ENCODE measurements at regions not wholly inside any gene's neighbourhood (a gene's known extent, or its start where the extent isn't known, plus 50 kb on each side); places are given as distances from the start of the nearest gene placed in this dataset.

DNA sequence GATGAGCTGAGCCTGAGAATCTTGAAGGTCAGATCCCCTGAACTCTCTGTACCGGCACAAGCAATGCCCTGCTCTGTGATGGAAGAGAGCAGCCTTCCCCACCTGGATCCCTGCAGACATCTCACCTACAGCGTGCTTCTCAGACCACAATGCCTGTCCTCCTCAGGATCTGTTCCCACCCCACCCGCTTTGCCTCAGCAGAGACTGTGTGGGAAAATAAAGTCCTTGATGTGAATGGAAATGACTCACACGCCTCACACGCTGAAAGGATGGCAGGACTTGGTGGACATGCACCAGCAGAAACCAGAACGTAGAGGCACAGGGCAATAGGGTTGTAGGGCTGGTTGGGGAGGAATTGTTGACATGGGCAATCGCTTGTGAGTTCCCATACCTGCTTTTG, 117.9 kb upstream of the POU3F3 start:
- H3K4me3 ChIP-seq: no peak overlapping the region
- H3K36me3 ChIP-seq (replicated peaks in 1 of 2): no peaks in the 10 kb centered on the region
- no peaks in the 10 kb centered on the region for H3K4me1 ChIP-seq (replicated peaks in 1 of 2)
- no peaks in the 10 kb centered on the region for H3K27me3 ChIP-seq
- H3K27ac ChIP-seq: no peak overlapping the region
- H3K9me3 ChIP-seq (replicated peaks in 1 of 3): no peaks in the 10 kb centered on the region
- no peak for TF ChIP-seq POLR2A (IDR thresholded peaks at IDR 0.05)
- TF ChIP-seq, protein P1, sequence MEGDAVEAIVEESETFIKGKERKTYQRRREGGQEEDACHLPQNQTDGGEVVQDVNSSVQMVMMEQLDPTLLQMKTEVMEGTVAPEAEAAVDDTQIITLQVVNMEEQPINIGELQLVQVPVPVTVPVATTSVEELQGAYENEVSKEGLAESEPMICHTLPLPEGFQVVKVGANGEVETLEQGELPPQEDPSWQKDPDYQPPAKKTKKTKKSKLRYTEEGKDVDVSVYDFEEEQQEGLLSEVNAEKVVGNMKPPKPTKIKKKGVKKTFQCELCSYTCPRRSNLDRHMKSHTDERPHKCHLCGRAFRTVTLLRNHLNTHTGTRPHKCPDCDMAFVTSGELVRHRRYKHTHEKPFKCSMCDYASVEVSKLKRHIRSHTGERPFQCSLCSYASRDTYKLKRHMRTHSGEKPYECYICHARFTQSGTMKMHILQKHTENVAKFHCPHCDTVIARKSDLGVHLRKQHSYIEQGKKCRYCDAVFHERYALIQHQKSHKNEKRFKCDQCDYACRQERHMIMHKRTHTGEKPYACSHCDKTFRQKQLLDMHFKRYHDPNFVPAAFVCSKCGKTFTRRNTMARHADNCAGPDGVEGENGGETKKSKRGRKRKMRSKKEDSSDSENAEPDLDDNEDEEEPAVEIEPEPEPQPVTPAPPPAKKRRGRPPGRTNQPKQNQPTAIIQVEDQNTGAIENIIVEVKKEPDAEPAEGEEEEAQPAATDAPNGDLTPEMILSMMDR (IDR thresholded peaks at IDR 0.05): no peak
- intact Hi-C loops (cut with DNase I): no loop called here
- no peak for DNase-seq
- 60 to 73% (median 68%) methylated on average over 6 to 7 of the region's 7 CpGs for WGBS, 4 donors

- TF ChIP-seq, protein P1 (IDR thresholded peaks at IDR 0.05): no peak
- TF ChIP-seq POLR2A (IDR thresholded peaks at IDR 0.05): no peak
- H3K27me3 ChIP-seq: no peaks in the 10 kb centered on the region
- intact Hi-C loops (cut with DNase I): no loop called here
- no peaks in the 10 kb centered on the region for H3K4me1 ChIP-seq (replicated peaks in 1 of 2)
- no peaks in the 10 kb centered on the region for H3K36me3 ChIP-seq (replicated peaks in 1 of 2)
- no peaks in the 10 kb centered on the region for H3K9me3 ChIP-seq (replicated peaks in 1 of 3)
- H3K27ac ChIP-seq: no peak overlapping the region
- no peak for DNase-seq
- H3K4me3 ChIP-seq: no peak overlapping the region
- 69 to 76% (median 74%) methylated on average over 3 of the region's 3 CpGs for WGBS, 4 donors
These were observed 112.1 kb upstream of the POU3F3 start for GRCh38 chr2:104741860-104742259.

DNA sequence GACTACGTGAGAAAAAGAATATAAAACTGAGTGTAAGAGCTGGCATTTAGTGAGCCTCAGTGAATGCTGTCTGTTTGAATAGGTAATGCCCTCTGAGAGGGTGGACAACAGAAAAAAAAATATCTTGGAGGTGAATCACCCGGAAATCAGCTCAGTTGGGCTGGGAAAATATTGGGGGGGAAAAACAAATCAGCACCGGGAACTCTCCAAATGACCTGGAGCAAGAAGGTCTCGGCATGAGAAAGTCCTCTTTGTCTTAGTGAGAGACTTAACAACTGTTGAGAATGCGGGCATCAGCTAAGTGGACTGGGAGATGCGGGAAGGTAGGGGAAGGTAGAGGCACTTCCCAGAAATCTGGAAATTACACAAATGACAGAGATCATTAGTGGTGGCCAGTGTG, 109.4 kb upstream of the POU3F3 start:
- no peaks in the 10 kb centered on the region for H3K27me3 ChIP-seq
- H3K27ac ChIP-seq: no peak overlapping the region
- DNase-seq: no peak
- no peak overlapping the region for H3K4me3 ChIP-seq
- TF ChIP-seq POLR2A (IDR thresholded peaks at IDR 0.05): no peak
- TF ChIP-seq, protein P1 (IDR thresholded peaks at IDR 0.05): no peak
- 76 to 84% (median 81%) methylated on average over 6 of the region's 6 CpGs for WGBS, 4 donors
- H3K4me1 ChIP-seq (replicated peaks in 1 of 2): no peaks in the 10 kb centered on the region
- H3K36me3 ChIP-seq (replicated peaks in 1 of 2): no peaks in the 10 kb centered on the region
- intact Hi-C loops (cut with DNase I): no loop called here
- no peaks in the 10 kb centered on the region for H3K9me3 ChIP-seq (replicated peaks in 1 of 3)

DNA sequence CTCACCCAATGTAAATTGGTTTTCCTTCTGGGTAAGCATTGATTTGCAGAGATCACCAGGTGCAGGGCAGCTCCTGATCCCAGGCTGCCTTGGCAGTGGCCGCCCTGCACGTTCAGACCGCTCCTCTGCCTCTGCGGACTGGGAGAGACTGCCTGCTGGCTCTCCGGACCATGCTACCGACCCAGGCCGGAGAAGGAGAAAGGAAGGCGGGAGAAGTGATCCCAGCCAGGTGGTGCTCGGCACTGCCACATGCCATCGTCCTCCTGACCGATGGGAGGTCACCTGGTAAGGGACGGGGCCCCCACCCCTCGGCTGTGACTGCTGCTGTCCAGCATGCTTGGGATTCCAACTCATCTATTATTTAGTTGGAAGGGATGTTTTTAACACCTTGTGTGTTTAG, 108.1 kb upstream of the POU3F3 start:
- Histone ChIP-seq H3K4me3 (no peak overlapping the region), H3K27ac (no peak overlapping the region), H3K4me1 (replicated peaks in 1 of 2) (no peaks in the 10 kb centered on the region), H3K27me3 (no peaks in the 10 kb centered on the region), H3K9me3 (replicated peaks in 1 of 3) (no peaks in the 10 kb centered on the region), H3K36me3 (replicated peaks in 1 of 2) (no peaks in the 10 kb centered on the region)
- no peak for TF ChIP-seq POLR2A (IDR thresholded peaks at IDR 0.05)
- TF ChIP-seq, protein P1 (IDR thresholded peaks at IDR 0.05): no peak
- no peak for DNase-seq
- intact Hi-C loops (cut with DNase I): no loop called here
- 34 to 53% (median 48%) methylated on average over 8 to 13 of the region's 13 CpGs for WGBS, 4 donors
